ENCODE measurements at regions not wholly inside any gene's neighbourhood (a gene's known extent, or its start where the extent isn't known, plus 50 kb on each side); places are given as distances from the start of the nearest gene placed in this dataset.

GRCh38 chr10:10477844-10478243 lies 539.8 kb upstream of the CELF2 start:
- DNase-seq (ENCODE audit: low read depth in 4 of 4, low spot score in 2 of 4) = no peak

GRCh38 chr10:10479465-10479864 lies 538.2 kb upstream of the CELF2 start:
- no peak for DNase-seq (ENCODE audit: low read depth in 4 of 4, low spot score in 2 of 4)

- no peak for DNase-seq (ENCODE audit: low read depth in 4 of 4, low spot score in 2 of 4)
These were observed 535.1 kb upstream of the CELF2 start for GRCh38 chr10:10482613-10483012.

GRCh38 chr10:10489076-10489475 lies 528.6 kb upstream of the CELF2 start:
- no peak for DNase-seq (ENCODE audit: low read depth in 4 of 4, low spot score in 2 of 4)

- DNase-seq (ENCODE audit: low read depth in 4 of 4, low spot score in 2 of 4) = no peak
These were observed 527.7 kb upstream of the CELF2 start for GRCh38 chr10:10489805-10490571.

- DNase-seq (ENCODE audit: low read depth in 4 of 4, low spot score in 2 of 4) = no peak
These were observed 527.1 kb upstream of the CELF2 start for GRCh38 chr10:10490581-10490980.

- DNase-seq (ENCODE audit: low read depth in 4 of 4, low spot score in 2 of 4) = no peak
These were observed 525.3 kb upstream of the CELF2 start for GRCh38 chr10:10492420-10492819.

GRCh38 chr10:10493833-10494232 lies 523.8 kb upstream of the CELF2 start:
- no peak for DNase-seq (ENCODE audit: low read depth in 4 of 4, low spot score in 2 of 4)

- DNase-seq (ENCODE audit: low read depth in 4 of 4, low spot score in 2 of 4) = no peak
These were observed 520.4 kb upstream of the CELF2 start for GRCh38 chr10:10497245-10497644.

GRCh38 chr10:10498781-10499180 lies 518.9 kb upstream of the CELF2 start:
- no peak for DNase-seq (ENCODE audit: low read depth in 4 of 4, low spot score in 2 of 4)

GRCh38 chr10:10499839-10500238 lies 517.8 kb upstream of the CELF2 start:
- DNase-seq (ENCODE audit: low read depth in 4 of 4, low spot score in 2 of 4) = no peak

- no peak for DNase-seq (ENCODE audit: low read depth in 4 of 4, low spot score in 2 of 4)
These were observed 516.7 kb upstream of the CELF2 start for GRCh38 chr10:10500937-10501336.

GRCh38 chr10:10503772-10504171 lies 513.9 kb upstream of the CELF2 start:
- DNase-seq (ENCODE audit: low read depth in 4 of 4, low spot score in 2 of 4) = no peak

GRCh38 chr10:10508211-10508610 lies 509.5 kb upstream of the CELF2 start:
- DNase-seq (ENCODE audit: low read depth in 4 of 4, low spot score in 2 of 4) = no peak

GRCh38 chr10:10510179-10510578 lies 507.5 kb upstream of the CELF2 start:
- no peak for DNase-seq (ENCODE audit: low read depth in 4 of 4, low spot score in 2 of 4)

- no peak for DNase-seq (ENCODE audit: low read depth in 4 of 4, low spot score in 2 of 4)
These were observed 504.6 kb upstream of the CELF2 start for GRCh38 chr10:10513067-10513466.

- no peak for DNase-seq (ENCODE audit: low read depth in 4 of 4, low spot score in 2 of 4)
These were observed 503.8 kb upstream of the CELF2 start for GRCh38 chr10:10513898-10514297.

- no peak for DNase-seq (ENCODE audit: low read depth in 4 of 4, low spot score in 2 of 4)
These were observed 502.9 kb upstream of the CELF2 start for GRCh38 chr10:10514797-10515196.

GRCh38 chr10:10515479-10516204 lies 502.0 kb upstream of the CELF2 start:
- DNase-seq (ENCODE audit: low read depth in 4 of 4, low spot score in 2 of 4) = no peak

- no peak for DNase-seq (ENCODE audit: low read depth in 4 of 4, low spot score in 2 of 4)
These were observed 501.1 kb upstream of the CELF2 start for GRCh38 chr10:10516346-10517130.

GRCh38 chr10:10517866-10518265 lies 499.8 kb upstream of the CELF2 start:
- no peak for DNase-seq (ENCODE audit: low read depth in 4 of 4, low spot score in 2 of 4)

All from left renal cortex interstitium (tissue), 4 donors.